Smooth muscle cell (in vitro differentiated cells): ENCODE measurements at regions not wholly inside any gene's neighbourhood (a gene's known extent, or its start where the extent isn't known, plus 50 kb on each side); places are given as distances from the start of the nearest gene placed in this dataset.

Source experiments
- DNase-seq: peaks from one replicate; lab custom pipeline; 2025; ENCODE audit not compliant: unreplicated experiment; lab: John Stamatoyannopoulos, UW
- H2AFZ ChIP-seq: fragments of 200-600 bp; sonication (generic); 2 replicates; pipeline ENCODE4 v1.6.0; 2016; ENCODE audit warnings: antibody characterized with exemption, low read depth, mild to moderate bottlenecking
- H3F3A ChIP-seq: fragments of 200-600 bp; sonication (generic); 2 replicates; pipeline ENCODE4 v1.6.0; 2017; ENCODE audit warnings: antibody characterized with exemption, low read depth
- H3K27ac ChIP-seq: fragments of 200-600 bp; sonication (generic); 2 replicates; pipeline ENCODE4 v1.5.1; 2016; ENCODE audit warnings: low read depth, mild to moderate bottlenecking
- H3K27me3 ChIP-seq: fragments of 200-600 bp; sonication (generic); 2 replicates; pipeline ENCODE4 v1.6.1; 2016; ENCODE audit warnings: low read depth, mild to moderate bottlenecking
- H3K36me3 ChIP-seq: fragments of 200-600 bp; sonication (generic); 2 replicates; pipeline ENCODE4 v1.5.1; 2016; ENCODE audit warnings: low read depth
- H3K4me1 ChIP-seq: fragments of 200-600 bp; sonication (generic); 2 replicates; pipeline ENCODE4 v1.5.1; 2016; ENCODE audit warnings: low read depth
- H3K4me2 ChIP-seq: fragments of 200-600 bp; sonication (generic); 2 replicates; pipeline ENCODE4 v1.6.0; 2016; ENCODE audit warnings: mild to moderate bottlenecking
- H3K4me3 ChIP-seq: fragments of 200-600 bp; sonication (generic); 2 replicates; pipeline ENCODE4 v1.5.1; 2016; ENCODE audit warnings: mild to moderate bottlenecking
- H3K79me2 ChIP-seq: fragments of 200-600 bp; sonication (generic); 2 replicates; pipeline ENCODE4 v1.6.0; 2016; ENCODE audit warnings: low read depth, mild to moderate bottlenecking
- H3K9ac ChIP-seq: fragments of 200-600 bp; sonication (generic); 2 replicates; pipeline ENCODE4 v1.6.0; 2016; ENCODE audit warnings: low read depth
- H3K9me3 ChIP-seq: fragments of 200-600 bp; sonication (generic); replicated peaks from 2 replicates; pipeline ENCODE4 v1.5.1; 2016; ENCODE audit warnings: low read depth
- H4K20me1 ChIP-seq: fragments of 200-600 bp; sonication (generic); 2 replicates; pipeline ENCODE4 v1.6.0; 2016; ENCODE audit warnings: low read depth
- CTCF ChIP-seq: fragments of 200-600 bp; sonication (generic); IDR thresholded peaks from 2 replicates; pipeline ENCODE4 v1.5.1; 2017; ENCODE audit warnings: borderline replicate concordance, mild to moderate bottlenecking, antibody characterized with exemption; ENCODE audit not compliant: insufficient read depth, poor library complexity, severe bottlenecking
- WGBS: methylation state at CpG from one replicate; pipeline ENCODE4 v1.1.7; 2016; ENCODE audit warnings: low lambda C conversion rate; 5-methylcytosine and 5-hydroxymethylcytosine counted together

- DNase-seq = no peak
- H3K4me3 ChIP-seq = no peak overlapping the region
- no peaks in the 10 kb centered on the region for H3K9me3 ChIP-seq
- TF ChIP-seq CTCF = no peak
- H3F3A ChIP-seq = no peaks in the 10 kb centered on the region
- no peaks in the 10 kb centered on the region for H4K20me1 ChIP-seq
- no peak overlapping the region for H2AFZ ChIP-seq
- H3K27me3 ChIP-seq = no peaks in the 10 kb centered on the region
- no peak overlapping the region for H3K4me2 ChIP-seq
- 66% methylated on average over 3 of the region's 3 CpGs for WGBS
- no peaks in the 10 kb centered on the region for H3K79me2 ChIP-seq
- H3K4me1 ChIP-seq = no peaks in the 10 kb centered on the region
- H3K9ac ChIP-seq = no peak overlapping the region
- H3K36me3 ChIP-seq = no peaks in the 10 kb centered on the region
- H3K27ac ChIP-seq = no peak overlapping the region
Measured at GRCh38 chr16:6207124-6207523, 1109.5 kb upstream of the EEF2KMT start.

GRCh38 chr16:6206080-6206479 is 1108.5 kb upstream of the EEF2KMT start:
- no peaks in the 10 kb centered on the region for H3K79me2 ChIP-seq
- no peaks in the 10 kb centered on the region for H3K27me3 ChIP-seq
- no peaks in the 10 kb centered on the region for H4K20me1 ChIP-seq
- no peak overlapping the region for H3K4me2 ChIP-seq
- H2AFZ ChIP-seq = no peak overlapping the region
- no peak overlapping the region for H3K27ac ChIP-seq
- H3K4me1 ChIP-seq = no peaks in the 10 kb centered on the region
- no peaks in the 10 kb centered on the region for H3K9me3 ChIP-seq
- WGBS = 75% methylated on average over 5 of the region's 5 CpGs
- no peak for DNase-seq
- no peaks in the 10 kb centered on the region for H3K36me3 ChIP-seq
- no peaks in the 10 kb centered on the region for H3F3A ChIP-seq
- no peak overlapping the region for H3K9ac ChIP-seq
- no peak for TF ChIP-seq CTCF
- no peak overlapping the region for H3K4me3 ChIP-seq

- Histone ChIP-seq H3K36me3 (no peaks in the 10 kb centered on the region), H3K27me3 (no peaks in the 10 kb centered on the region), H3K9ac (no peak overlapping the region), H3K4me3 (no peak overlapping the region), H2AFZ (no peak overlapping the region), H4K20me1 (no peaks in the 10 kb centered on the region), H3F3A (no peaks in the 10 kb centered on the region), H3K4me2 (no peak overlapping the region), H3K4me1 (no peaks in the 10 kb centered on the region), H3K9me3 (no peaks in the 10 kb centered on the region), H3K79me2 (no peaks in the 10 kb centered on the region), H3K27ac (no peak overlapping the region)
- TF ChIP-seq CTCF = no peak
- no peak for DNase-seq
- WGBS = 82% methylated on average over 2 of the region's 2 CpGs
Measured at GRCh38 chr16:6204945-6205344, 1107.3 kb upstream of the EEF2KMT start.

GRCh38 chr16:6200861-6201260 is 1103.3 kb upstream of the EEF2KMT start:
- 97% methylated on average over 6 of the region's 6 CpGs for WGBS

More at GRCh38 chr16:6200861-6201260, 1103.3 kb upstream of the EEF2KMT start:
- Histone ChIP-seq H2AFZ (no peak overlapping the region), H3K27ac (no peak overlapping the region), H3K9me3 (no peaks in the 10 kb centered on the region), H3K4me3 (no peak overlapping the region), H4K20me1 (no peaks in the 10 kb centered on the region), H3K4me2 (no peak overlapping the region), H3K27me3 (no peaks in the 10 kb centered on the region), H3K79me2 (no peaks in the 10 kb centered on the region), H3K4me1 (no peaks in the 10 kb centered on the region), H3K36me3 (no peaks in the 10 kb centered on the region), H3F3A (no peaks in the 10 kb centered on the region), H3K9ac (no peak overlapping the region)
- TF ChIP-seq CTCF = no peak
- no peak for DNase-seq
